GM13977 (cell line): ENCODE measurements at regions not wholly inside any gene's neighbourhood (a gene's known extent, or its start where the extent isn't known, plus 50 kb on each side); places are given as distances from the start of the nearest gene placed in this dataset.
"Not testable (repeated sequence)": the region's sequence is repeated elsewhere in the genome, so short reads cannot be mapped to it uniquely, and the experiment has no call there.

Source experiments
- DNase-seq: peaks from one replicate; pipeline ENCODE4 v3.0.0; 2012; ENCODE audit warnings: low spot score
- in situ Hi-C: fragments of 300-500 bp; cut with MboI; formaldehyde crosslinking; loops from one replicate; pipeline ENCODE4 v1.12.0; 2022; ENCODE audit warnings: low sequenced_read_pairs, low pct_unique_long_range_greater_than_20kb, mixed read lengths, inconsistent platforms; ENCODE audit not compliant: unreplicated experiment
- TF ChIP-seq, protein P1 (sequence below): IDR thresholded peaks from 2 replicates; pipeline ENCODE4 v1.5.1; 2012; ENCODE audit warnings: mild to moderate bottlenecking, control low read depth; ENCODE audit not compliant: insufficient read depth; ENCODE audit errors: extremely low read depth, missing control alignments

- in situ Hi-C loops, result no loop called here
- no peak for DNase-seq
- TF ChIP-seq, protein P1, sequence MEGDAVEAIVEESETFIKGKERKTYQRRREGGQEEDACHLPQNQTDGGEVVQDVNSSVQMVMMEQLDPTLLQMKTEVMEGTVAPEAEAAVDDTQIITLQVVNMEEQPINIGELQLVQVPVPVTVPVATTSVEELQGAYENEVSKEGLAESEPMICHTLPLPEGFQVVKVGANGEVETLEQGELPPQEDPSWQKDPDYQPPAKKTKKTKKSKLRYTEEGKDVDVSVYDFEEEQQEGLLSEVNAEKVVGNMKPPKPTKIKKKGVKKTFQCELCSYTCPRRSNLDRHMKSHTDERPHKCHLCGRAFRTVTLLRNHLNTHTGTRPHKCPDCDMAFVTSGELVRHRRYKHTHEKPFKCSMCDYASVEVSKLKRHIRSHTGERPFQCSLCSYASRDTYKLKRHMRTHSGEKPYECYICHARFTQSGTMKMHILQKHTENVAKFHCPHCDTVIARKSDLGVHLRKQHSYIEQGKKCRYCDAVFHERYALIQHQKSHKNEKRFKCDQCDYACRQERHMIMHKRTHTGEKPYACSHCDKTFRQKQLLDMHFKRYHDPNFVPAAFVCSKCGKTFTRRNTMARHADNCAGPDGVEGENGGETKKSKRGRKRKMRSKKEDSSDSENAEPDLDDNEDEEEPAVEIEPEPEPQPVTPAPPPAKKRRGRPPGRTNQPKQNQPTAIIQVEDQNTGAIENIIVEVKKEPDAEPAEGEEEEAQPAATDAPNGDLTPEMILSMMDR, result peak; percentile 60
Observed at GRCh38 chr21:32921632-32922230, 104.0 kb upstream of the OLIG2 start.

GRCh38 chr21:32925098-32925497 is 100.6 kb upstream of the OLIG2 start:
- DNase-seq, result no peak
- TF ChIP-seq, protein P1, result no peak
- in situ Hi-C loops, result no loop called here

- TF ChIP-seq, protein P1, result no peak
- in situ Hi-C loops, result no loop called here
- DNase-seq, result peak; percentile 59
Observed at GRCh38 chr21:32929633-32930038, 96.1 kb upstream of the OLIG2 start.

- in situ Hi-C loops, result no loop called here
- TF ChIP-seq, protein P1, result no peak
Observed at GRCh38 chr21:32930673-32931072, 95.1 kb upstream of the OLIG2 start.

GRCh38 chr21:32934068-32934467 is 91.7 kb upstream of the OLIG2 start:
- DNase-seq, in situ Hi-C loops: not testable (repeated sequence)

More at GRCh38 chr21:32930673-32931072, 95.1 kb upstream of the OLIG2 start:
- no peak for DNase-seq

DNA sequence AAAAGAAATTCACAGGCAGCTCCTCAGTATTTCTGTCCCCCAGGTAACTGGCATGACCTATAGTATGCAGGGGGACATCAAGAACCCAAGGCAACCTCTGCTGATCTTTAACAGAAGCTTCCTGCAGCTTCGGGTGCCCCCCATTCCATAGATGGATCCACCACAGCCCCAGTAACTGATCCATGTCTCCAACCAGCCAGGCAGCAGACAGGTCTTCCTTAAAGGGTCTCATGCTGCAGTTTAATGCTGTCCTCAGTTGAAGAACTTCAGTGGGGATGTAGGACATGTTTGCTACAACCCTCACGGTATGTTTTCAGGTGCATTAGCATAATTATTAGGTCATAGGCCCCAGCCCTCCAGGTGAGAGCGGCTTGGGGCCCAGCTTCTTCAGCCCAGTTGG is 90.9 kb upstream of the OLIG2 start:
- no peak for DNase-seq
- in situ Hi-C loops, result no loop called here
- TF ChIP-seq, protein P1, result no peak

GRCh38 chr21:32940079-32941014 is 85.4 kb upstream of the OLIG2 start:
- TF ChIP-seq, protein P1, result peak; percentile 77
- peak; percentile 50 for DNase-seq
- in situ Hi-C loops, result no loop called here
